HG03575 (cell line): ENCODE measurements at regions not wholly inside any gene's neighbourhood (a gene's known extent, or its start where the extent isn't known, plus 50 kb on each side); places are given as distances from the start of the nearest gene placed in this dataset.

ENCODE experiments used
- ATAC-seq: cut with Tn5 transposase; IDR thresholded peaks from one replicate; pipeline ENCODE4 v1.9.1; 2021; ENCODE audit not compliant: unreplicated experiment, insufficient number of reproducible peaks, low FRiP score; ENCODE audit errors: extremely low read depth

- no peak for ATAC-seq
Measured at GRCh38 chr20:48171626-48172356, 386.5 kb upstream of the SULF2 start.

GRCh38 chr20:48171071-48171470 lies 385.8 kb upstream of the SULF2 start:
- no peak for ATAC-seq

GRCh38 chr20:48170625-48171024 lies 385.3 kb upstream of the SULF2 start:
- ATAC-seq, result no peak

GRCh38 chr20:48169650-48170225 lies 384.5 kb upstream of the SULF2 start:
- no peak for ATAC-seq

GRCh38 chr20:48166082-48166835 lies 381.0 kb upstream of the SULF2 start:
- ATAC-seq, result no peak

GRCh38 chr20:48165401-48165685 lies 380.1 kb upstream of the SULF2 start:
- ATAC-seq, result no peak

- no peak for ATAC-seq
Measured at GRCh38 chr20:48164566-48165400, 379.5 kb upstream of the SULF2 start.

- ATAC-seq, result no peak
Measured at GRCh38 chr20:48164034-48164433, 378.8 kb upstream of the SULF2 start.

GRCh38 chr20:48163505-48163904 lies 378.2 kb upstream of the SULF2 start:
- no peak for ATAC-seq

- no peak for ATAC-seq
Measured at GRCh38 chr20:48162621-48163020, 377.3 kb upstream of the SULF2 start.

GRCh38 chr20:48159145-48160008 lies 374.1 kb upstream of the SULF2 start:
- no peak for ATAC-seq

- ATAC-seq, result no peak
Measured at GRCh38 chr20:48158014-48158413, 372.7 kb upstream of the SULF2 start.

GRCh38 chr20:48156951-48157700 lies 371.8 kb upstream of the SULF2 start:
- no peak for ATAC-seq

GRCh38 chr20:48156521-48156920 lies 371.2 kb upstream of the SULF2 start:
- ATAC-seq, result no peak

- no peak for ATAC-seq
Measured at GRCh38 chr20:48155268-48155667, 370.0 kb upstream of the SULF2 start.

- no peak for ATAC-seq
Measured at GRCh38 chr20:48154040-48154765, 368.9 kb upstream of the SULF2 start.

- ATAC-seq, result no peak
Measured at GRCh38 chr20:48153523-48153922, 368.2 kb upstream of the SULF2 start.
